ENCODE measurements at regions not wholly inside any gene's neighbourhood (a gene's known extent, or its start where the extent isn't known, plus 50 kb on each side); places are given as distances from the start of the nearest gene placed in this dataset.
"Not testable (repeated sequence)": the region's sequence is repeated elsewhere in the genome, so short reads cannot be mapped to it uniquely, and the experiment has no call there.

- DNase-seq = no peak
These were observed 762.2 kb downstream of the EFNB2 start for GRCh38 chr13:105773241-105773640.

GRCh38 chr13:105764486-105764885, 771.0 kb downstream of the EFNB2 start:
- no peak for DNase-seq

- no peak for DNase-seq
These were observed 771.6 kb downstream of the EFNB2 start for GRCh38 chr13:105763851-105764250.

DNA sequence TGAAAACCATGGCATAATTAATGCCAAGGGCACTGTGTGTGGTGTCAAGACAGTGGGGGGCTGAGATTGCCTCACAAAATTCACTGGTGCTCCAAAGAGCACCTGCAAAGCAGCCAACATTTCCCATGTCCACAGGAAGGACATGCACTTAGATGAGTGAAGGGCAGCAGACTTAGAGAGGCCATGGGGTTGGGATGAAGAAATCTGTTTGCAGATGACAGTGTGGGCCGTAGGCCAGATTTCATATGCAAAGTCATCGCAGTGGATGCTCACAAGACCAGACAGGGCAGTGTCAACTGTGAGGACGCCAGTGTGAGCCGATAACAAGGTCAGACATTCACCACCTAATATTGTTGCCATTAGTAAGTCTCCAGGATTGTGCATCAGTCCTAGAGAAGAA, 773.4 kb downstream of the EFNB2 start:
- DNase-seq = no peak

- DNase-seq = no peak
These were observed 776.3 kb downstream of the EFNB2 start for GRCh38 chr13:105758918-105759860.

DNA sequence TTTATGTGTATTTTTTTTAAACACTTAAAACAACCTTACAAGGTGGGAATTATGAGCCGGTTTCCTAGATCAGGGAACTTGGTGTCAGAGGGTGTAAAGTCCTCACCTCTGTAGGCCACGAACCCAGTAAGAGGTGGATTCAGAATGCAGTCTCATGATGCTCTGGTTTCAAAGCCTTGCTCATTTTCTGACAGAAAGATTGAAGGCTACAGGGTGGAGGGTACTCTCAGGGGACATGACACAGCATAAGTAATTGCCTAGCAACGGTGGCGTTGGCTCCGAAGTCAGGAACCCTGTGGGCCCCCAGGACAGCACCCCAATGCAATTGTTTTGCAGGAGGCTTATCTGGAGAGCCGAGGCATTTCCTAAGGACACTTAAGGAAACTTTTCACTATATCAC, 794.7 kb downstream of the EFNB2 start:
- no peak for DNase-seq

- no peak for DNase-seq
These were observed 797.8 kb downstream of the EFNB2 start for GRCh38 chr13:105737688-105738087.

DNA sequence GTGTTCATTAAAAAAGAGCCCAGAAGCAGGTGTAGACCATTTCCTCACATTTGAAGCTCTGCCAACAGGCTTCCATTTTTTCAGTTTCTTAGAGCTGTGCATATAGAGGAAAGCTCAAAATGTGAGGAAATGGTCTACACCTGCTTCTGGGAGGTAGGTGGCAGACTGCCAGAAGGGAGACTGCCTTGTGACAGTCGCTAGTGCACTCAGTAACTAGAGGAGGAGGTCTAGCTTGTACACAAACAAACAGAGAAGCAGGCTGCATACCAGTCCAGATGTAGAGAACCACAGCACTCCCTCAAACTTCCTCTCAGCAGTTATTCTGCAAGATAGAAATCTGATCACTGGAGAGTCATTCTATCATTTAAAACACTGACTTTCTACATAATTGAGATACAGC, 800.2 kb downstream of the EFNB2 start:
- no peak for DNase-seq

DNA sequence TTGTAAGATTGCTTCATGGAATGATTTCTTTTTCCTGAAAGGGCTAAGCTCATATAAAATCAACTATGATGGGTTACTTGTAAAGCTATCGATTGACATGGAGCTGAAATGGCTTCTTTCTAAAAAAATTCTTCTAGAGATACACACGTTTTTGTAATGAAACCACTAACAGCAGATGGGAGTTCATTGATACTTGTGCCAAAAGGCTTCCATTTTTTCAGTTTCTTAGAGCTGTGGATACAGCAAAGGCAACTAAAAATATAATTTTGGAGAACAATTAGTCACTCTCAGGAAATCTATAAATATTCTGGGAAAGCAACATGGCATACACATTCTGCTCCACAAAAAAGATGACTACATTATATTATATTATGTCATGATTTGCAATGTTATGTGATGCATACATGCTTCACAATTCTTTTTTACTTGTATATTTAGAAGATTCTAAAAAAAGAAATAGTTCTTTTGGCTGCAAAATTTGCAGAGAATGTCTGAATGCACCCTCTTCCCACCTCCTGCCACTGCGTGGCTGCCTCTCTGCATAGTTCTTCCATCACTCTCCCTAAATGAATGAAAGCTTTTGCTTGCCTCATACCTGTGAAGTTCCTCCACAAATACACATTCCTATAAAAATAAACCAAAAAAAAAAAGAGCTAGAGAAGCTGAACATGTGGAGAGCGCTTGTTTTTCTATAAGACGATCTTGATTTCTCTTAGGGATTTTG, 802.5 kb downstream of the EFNB2 start:
- DNase-seq = peak in 1 of 2 donors; percentile 36

GRCh38 chr13:105725887-105726286, 809.6 kb downstream of the EFNB2 start:
- DNase-seq = no peak

- DNase-seq = no peak
These were observed 814.4 kb downstream of the EFNB2 start for GRCh38 chr13:105721016-105721415.

DNA sequence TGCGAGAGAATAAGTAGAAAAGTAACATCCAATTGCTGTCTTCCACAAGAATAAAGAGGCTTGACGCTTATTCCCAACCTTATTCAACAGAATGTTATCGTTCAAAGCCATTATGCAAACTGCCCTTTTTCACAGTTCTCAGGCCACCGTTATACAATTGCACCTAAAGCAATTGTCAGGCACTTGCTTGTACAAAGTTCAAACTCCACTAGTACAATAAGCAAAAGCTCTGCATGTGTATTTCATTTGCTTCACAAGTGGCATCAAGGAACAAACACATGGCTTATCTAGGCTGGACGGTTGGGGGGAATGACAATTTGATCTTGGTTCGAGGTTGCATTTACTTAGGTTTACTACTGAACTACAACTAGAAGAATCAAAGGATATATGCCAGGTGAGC, 815.6 kb downstream of the EFNB2 start:
- no peak for DNase-seq

GRCh38 chr13:105709181-105709580, 826.3 kb downstream of the EFNB2 start:
- no peak for DNase-seq

DNA sequence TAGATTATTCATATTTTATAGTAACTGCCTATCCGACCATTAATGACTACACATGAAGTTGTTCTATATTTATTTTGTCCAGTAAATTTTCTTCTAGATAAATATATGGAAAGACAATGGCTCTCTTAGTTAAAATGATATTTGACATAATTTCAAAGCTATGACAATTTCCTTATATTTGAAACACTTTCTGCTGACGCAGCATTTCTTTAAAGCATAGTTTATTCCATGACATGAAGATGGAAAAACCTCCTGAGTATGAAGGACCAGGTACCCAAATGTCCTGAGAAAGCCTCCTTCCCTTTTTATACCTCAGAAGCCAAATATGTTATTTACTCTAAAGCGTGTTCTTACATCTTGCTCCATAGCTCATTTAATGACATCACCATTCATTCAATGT, 831.6 kb downstream of the EFNB2 start:
- DNase-seq = no peak

DNA sequence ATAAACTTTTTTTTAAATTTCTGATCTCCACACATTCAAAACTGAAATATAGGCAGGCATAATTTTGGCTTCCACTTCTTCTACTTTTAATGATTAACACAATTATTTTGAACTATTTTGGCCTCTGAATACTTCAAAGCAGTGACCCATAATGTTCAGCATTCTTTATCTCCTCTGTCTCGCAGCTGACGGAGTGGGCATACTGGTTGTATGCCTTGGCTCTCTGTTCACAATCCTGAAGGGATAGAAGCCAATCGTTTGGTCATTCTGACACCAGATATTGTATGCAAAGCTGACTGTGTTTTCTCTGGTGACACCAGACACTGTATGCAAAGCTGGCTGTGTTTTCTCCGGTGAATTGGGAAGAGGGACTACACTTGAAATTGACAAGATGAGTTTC, 833.0 kb downstream of the EFNB2 start:
- no peak for DNase-seq

DNA sequence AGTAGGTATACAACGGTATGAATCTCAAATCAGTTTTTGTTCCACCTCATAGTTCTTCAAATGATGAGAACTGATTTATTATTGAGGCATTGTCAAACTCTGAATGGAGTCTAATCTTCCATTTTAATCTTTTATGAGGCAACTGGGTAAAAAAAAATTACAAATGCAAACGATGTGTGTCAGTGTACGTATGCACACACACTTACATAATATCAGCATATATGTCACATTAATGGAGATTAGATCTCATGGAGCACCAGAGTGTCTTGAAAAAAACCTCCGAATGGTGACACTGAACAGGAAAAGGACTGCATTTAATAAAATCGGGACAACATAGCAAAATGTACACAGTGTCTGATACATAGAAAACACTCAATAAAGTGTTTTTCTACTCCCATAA, 842.7 kb downstream of the EFNB2 start:
- no peak for DNase-seq

DNA sequence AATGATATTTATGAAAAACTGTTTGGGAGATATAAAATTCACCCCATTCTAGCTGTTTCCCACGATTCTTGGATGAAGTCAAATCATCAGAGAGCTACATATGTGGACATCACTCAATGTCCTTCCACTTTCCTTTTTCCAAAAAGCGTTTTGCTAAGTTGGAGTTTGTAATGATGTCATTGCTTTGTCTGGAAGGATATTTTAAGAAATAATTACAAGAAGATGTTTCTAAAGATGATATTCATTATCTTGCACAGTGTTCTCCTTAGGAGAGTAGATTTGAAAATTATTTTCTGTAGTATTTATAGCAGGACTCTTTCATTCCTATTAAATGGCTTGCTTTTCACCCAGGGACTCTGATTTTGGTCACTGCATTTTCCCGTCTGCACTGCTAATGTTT, 851.2 kb downstream of the EFNB2 start:
- DNase-seq = no peak

GRCh38 chr13:105679838-105680237, 855.6 kb downstream of the EFNB2 start:
- DNase-seq = no peak

DNA sequence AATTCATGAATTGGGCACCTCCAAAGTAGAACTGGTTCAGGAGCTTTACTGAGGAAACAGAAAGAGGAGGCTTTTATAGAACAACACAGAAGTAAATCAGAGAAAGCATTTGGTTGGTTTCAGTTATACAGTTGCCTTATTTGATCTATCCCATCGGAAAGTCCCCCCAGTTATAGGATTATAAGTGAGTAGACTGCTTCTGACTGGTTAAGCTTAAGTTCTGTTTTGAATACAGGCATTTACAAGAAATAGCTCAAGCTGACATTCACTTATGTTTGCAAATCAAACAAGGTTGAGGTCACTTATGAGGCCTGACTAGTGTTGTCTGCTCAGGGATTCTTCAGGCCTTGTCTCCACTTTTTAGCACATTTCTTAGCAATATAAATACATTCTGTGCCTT, 857.4 kb downstream of the EFNB2 start:
- DNase-seq = no peak

GRCh38 chr13:105672881-105673280, 862.6 kb downstream of the EFNB2 start:
- no peak for DNase-seq

DNA sequence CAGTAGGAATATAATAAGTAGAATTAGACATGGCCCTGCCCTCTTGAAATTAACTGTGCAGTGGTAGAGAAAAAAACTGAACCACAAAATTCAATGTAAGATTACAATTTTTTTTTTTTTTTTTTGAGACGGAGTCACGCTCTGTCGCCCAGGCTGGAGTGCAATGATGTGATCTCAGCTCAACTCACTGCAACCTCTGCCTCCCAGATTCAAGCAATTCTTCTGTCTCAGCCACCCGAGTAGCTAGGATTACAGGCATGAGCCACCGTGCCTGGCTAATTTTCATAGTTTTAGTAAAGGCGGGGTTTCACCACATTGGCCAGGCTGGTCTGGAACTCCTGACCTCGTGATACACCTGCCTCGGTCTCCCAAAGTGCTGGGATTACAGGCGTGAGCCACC, 864.3 kb downstream of the EFNB2 start:
- not testable (repeated sequence) for DNase-seq

DNA sequence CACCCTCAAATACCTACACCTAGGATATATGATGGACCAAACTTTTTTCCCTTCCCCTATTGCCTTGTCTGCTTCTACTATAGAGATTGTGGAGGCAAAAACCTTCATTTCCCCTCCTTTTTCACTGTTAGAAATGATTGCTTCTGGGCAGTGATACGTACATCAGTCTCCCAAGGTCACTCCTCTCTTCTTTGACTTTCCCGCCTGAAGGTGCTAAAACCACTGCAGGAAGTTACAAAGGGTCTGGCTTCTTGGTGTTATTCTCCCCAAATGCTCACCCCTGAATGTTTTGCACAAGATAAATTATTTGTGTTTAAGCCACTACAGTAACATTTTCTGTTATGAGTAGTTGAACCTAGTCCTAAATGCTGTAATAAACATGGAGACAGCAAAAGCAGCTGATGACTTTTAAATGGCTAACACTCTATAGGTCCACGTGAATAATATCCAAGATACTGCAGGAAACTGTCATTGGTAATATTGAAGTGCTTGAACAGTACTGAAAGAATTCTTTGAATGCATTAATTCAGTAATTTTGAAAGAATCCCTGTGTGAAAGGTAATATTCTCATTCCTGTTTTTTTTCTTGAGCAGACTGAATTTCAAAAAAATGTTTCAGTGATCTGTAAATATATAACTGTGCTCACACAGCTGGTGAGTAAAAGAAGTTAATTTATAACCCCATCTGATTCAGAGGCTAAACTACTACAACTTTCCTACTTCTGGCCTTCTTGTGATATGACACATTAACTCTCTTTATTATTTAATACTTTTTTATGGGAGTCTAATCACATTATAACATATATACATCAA, 865.1 kb downstream of the EFNB2 start:
- no peak for DNase-seq

DNA sequence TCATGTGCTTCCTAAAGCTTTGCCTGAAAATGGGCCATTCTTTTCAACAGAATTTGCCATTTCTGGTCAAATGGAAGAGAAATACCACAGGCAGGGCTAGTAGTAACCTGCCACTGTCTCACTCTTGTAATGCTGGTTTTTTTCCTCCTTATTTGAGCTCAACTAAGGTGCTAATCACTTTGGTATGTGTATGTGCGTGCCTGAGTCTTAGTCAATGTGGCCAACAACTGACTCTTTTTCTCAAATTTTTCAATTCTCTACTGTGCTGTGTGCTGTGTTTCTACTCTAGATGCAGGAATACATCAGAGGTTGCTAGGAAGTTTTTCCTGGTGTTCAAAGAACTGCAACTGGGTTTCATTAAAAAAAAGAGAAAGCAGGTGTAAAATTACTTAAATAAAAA, 870.2 kb downstream of the EFNB2 start:
- no peak for DNase-seq

Measured in hippocampal formation (tissue), 2 donors.